IPS DF 4.7 (cell line): ENCODE measurements at regions not wholly inside any gene's neighbourhood (a gene's known extent, or its start where the extent isn't known, plus 50 kb on each side); places are given as distances from the start of the nearest gene placed in this dataset.

ENCODE experiments used
- DNase-seq: peaks from one replicate; pipeline ENCODE4 v3.0.0-alpha.2; 2013; ENCODE audit warnings: low spot score; ENCODE audit errors: extremely low read depth

DNA sequence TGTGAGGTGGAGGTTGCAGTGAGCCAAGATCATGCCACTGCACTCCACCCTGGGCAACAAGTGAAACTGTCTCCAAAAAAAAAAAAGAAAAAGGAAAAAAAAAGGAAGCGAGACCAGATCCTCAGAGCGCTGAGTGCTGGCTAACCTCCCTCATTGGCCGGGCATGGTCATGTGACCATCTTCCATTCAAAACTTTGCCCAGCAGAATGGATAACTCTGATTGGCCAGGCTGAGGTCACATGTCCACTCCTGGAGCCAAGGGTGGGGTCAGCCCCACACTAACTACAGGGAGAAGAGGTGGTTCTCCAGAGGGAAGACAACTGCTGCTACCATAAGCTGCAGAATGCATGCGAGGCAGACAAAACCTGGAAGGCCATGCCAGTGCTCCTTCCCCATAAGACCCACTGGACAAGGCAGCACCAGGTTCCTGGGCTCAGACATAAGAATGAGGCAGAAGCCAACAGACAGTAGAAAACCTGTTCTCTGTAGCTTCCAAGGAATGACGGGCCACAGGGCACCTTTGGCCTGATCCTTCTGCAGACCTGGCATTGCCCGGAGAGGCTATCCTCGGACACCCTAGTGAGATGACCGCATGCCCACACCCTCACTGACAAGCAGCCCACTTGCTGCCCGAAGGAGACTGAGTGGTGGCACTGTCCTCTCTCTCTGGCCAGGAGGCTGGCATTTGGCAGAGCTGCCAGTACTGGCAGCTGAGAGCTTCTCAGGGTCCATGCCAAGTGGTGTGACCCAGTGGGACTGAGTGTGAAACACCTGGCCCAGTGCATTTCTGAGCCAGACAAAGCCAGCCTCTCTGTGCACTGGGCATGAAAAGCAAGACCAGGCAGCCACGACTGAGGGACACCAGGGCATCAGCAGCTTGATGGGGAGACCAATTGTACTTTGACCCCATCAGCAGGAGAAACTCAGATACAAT lies 311.9 kb upstream of the SULF2 start:
- no peak for DNase-seq

DNA sequence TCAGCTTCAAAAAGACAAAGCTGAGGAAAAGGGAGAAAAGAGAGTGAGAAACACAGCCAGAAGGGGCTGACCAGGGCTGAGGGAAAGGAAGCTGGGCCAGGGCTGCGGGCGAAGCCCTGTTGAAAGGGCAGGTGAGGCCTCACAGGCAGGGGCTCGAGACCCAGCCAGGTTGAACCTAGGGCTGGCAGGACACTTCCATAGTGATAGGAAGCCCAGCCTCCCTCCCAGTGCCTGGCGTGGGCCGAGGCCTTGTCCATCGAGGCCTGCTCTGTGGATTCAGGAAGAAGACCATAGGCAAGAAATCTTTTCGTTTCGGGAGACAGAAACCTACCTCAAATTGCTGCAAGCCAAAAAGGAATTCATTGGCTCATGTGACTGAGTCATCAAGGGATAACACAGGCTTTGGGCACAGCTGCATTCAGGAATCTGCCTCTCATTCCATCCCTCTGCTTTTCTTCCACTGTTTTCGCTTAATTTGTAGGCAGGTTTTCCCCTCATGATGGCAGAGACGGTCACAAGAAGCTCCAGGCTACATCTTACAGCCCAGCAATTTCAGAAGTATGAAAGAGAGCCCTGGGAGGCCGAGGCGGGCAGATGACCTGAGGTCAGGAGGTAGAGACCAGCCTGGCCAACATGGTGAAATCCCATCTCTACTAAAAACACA lies 311.1 kb upstream of the SULF2 start:
- no peak for DNase-seq

- no peak for DNase-seq
Observed at GRCh38 chr20:48094944-48095343, 309.7 kb upstream of the SULF2 start.

DNA sequence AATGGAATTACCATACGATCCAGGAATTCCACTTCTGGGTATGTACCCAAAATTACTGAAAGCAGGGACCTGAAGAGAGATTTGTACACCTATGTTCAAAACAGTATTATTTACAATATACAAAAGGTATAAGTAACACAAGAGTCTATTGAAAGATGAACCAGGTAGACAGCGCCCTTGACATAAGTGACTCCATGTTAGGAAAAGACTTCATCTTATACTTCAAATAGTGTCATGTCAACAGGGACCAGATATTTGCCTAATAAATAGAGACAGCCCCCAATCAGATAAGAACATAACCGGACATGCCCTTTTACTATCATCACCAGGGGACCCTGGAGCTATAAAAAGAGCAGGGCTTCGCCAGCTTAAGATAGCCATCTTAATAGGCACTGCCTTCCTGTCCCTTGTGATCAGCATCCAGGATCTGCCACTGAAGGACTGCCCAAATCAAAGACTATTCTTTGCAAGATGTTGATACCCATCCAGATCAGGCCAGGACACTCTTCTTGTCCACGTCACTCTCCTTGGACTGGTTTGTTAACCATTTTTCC lies 309.0 kb upstream of the SULF2 start:
- DNase-seq, result no peak

GRCh38 chr20:48092596-48093280 lies 307.5 kb upstream of the SULF2 start:
- DNase-seq, result no peak

GRCh38 chr20:48090784-48091183 lies 305.5 kb upstream of the SULF2 start:
- no peak for DNase-seq

DNA sequence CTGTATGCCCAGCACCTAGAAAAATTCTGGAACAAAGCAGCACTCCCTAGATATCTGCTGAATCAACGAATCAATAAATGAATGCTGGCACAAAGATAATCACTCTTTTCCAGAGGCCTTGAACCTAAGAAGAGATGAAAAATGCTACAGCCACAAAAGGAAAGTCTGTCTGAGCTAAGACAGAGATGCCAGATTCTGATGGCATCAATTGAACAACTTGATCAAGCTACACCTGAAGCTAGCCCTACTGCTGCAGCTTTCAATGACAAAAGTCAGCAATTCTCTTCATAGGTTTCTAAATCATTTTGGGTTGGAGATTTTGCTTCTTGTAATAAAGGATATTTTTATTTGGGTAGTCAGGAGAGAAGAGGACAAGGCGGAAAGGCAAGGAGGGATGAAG lies 305.0 kb upstream of the SULF2 start:
- DNase-seq, result no peak

GRCh38 chr20:48080583-48080982 lies 295.3 kb upstream of the SULF2 start:
- DNase-seq, result no peak

GRCh38 chr20:48079028-48079427 lies 293.7 kb upstream of the SULF2 start:
- DNase-seq, result no peak

- DNase-seq, result no peak
Observed at GRCh38 chr20:48076747-48077146, 291.5 kb upstream of the SULF2 start.

GRCh38 chr20:48076247-48076646 lies 291.0 kb upstream of the SULF2 start:
- no peak for DNase-seq

- no peak for DNase-seq
Observed at GRCh38 chr20:48075591-48076174, 290.4 kb upstream of the SULF2 start.

DNA sequence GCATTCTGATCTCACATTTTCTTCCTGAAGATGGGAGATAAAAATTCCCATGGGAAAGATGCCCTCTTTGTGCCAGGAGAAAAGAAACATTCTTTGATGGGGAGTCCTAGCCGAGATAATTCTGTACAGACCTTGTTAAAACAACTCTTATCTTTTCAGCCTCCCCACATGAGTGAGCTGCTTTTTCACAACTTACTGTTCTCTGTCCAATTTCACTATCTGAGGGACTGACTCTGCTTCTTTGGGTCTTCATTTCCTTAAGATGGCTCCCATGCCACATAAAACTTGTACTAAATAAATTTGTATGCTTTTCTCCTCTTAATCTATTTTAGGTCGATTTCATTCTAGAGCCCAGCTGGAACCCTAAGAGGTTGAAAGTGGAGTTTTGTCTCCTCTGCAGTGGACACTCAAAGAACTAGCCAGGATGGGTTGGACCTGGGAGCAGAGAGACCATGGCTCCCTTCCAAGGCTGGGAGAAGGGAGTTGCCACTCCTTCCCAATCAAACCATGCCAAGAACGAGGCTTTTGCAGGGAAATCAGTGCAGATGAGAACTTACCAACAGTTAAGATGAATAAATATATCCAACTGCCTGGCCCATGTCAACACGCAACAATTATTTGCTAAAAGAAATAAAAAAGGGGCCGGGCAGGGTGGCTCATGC lies 285.8 kb upstream of the SULF2 start:
- no peak for DNase-seq

GRCh38 chr20:48069596-48069995 lies 284.3 kb upstream of the SULF2 start:
- DNase-seq, result no peak

- DNase-seq, result no peak
Observed at GRCh38 chr20:48066851-48067250, 281.6 kb upstream of the SULF2 start.

DNA sequence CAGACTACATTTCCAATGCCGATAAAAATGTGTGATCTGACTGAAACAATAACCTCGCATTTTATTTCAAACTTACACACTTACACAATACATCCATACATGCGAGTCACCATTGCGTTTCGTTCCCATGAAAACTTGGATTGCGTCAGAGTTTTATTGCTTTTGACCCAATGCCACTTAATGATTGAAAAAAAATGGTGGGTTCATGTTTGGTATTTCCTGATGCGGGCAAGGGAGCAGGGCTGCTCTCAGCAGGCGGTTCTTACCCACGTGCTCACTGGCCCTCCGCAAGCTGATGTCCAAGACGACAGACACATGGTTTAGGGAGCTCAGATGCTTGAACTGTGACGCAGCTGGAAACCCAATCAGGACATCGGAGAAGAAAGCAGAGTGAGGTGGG lies 281.0 kb upstream of the SULF2 start:
- DNase-seq, result no peak

- no peak for DNase-seq
Observed at GRCh38 chr20:48065833-48066232, 280.6 kb upstream of the SULF2 start.

DNA sequence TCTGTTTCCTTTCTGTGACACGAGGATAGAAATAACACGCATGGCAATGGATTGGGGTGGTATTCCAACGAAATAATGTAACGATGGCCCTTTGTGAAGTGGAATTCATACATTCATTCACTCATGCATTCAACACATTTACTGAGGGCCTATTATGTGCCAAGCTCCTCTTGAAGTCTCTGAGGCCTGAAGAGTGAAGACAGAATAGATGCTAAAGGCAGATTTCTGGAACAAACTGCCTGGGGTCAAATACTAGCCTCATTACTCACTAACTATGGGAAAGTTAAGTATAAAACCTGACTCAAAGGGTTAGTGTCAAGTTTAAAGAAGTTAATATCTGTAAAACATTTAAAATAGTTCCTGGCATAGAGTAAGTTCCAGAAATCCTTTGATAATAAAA lies 279.6 kb upstream of the SULF2 start:
- no peak for DNase-seq

DNA sequence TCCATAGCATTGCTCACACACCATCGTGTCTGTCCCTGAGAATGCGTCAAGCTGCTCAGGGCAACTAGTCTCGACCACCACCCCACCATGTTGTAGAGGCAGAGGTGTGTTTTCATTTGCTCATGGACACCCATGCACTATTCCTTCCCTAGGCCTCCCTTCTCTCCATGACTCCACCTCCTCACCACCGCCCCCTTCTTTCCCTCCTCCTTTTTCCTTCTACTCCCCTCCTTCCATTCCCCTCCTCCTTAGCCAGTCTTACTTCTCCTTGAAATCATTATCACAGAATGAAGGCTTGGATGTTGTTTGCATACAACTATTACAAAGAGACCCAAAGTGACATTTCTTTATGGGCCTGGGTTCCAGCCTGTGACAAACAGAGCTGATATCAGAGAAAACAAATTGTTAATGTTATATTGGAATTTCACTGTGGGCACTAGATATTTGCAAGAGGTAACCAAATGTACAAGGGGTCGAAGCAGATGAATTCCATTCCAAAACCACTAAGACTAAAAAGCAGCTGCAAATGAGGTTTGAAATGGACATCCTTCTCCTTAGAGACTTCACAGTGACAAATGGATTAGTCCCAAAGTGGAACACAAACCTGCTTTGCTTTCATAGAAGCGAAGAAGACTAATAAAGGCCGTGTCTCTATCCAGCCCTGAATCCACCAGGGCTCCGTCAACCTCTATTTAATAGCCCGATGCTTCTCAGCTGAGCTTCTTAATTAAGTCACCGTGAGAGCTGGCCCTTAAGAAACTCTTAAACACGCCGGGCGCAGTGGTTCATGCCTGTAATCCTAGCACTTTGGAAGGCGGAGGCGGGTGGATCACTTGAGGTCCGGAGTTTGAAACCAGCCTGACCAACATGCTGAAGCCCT lies 275.8 kb upstream of the SULF2 start:
- no peak for DNase-seq
